ENCODE measurements at regions not wholly inside any gene's neighbourhood (a gene's known extent, or its start where the extent isn't known, plus 50 kb on each side); places are given as distances from the start of the nearest gene placed in this dataset.

DNA sequence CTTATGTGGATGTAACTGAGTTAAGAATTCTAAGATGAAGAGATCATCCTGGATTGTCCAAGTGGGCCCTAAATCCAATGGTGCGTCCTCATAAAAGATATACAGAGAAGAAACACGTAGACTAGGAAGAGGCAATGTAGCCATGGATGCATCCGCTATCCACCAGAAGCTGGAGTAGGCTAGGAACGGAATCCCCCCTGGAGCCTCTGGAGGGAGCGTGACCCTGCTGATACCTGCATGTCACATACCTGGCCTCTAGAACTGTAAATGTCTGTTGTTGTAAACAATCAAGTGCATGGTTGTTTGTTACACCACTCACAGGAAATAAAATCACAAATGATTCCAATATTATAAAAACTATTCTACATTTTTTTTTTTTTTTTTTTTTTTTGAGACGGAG is 254.5 kb upstream of the RORA start:
- TF ChIP-seq CTCF (IDR thresholded peaks at IDR 0.05) (no peak), EP300 (IDR thresholded peaks at IDR 0.05) (no peak), POLR2A (IDR thresholded peaks at IDR 0.05) (no peak)

Measured in tibial nerve (tissue), 4 donors.